NCI-H146 treated with DMSO at 0.1 percent for 48 hours (cell line): ENCODE measurements at regions not wholly inside any gene's neighbourhood (a gene's known extent, or its start where the extent isn't known, plus 50 kb on each side); places are given as distances from the start of the nearest gene placed in this dataset.

Experiments
- DNase-seq: peaks from one replicate; lab custom pipeline; 2025; ENCODE audit not compliant: unreplicated experiment; lab: John Stamatoyannopoulos, UW

DNA sequence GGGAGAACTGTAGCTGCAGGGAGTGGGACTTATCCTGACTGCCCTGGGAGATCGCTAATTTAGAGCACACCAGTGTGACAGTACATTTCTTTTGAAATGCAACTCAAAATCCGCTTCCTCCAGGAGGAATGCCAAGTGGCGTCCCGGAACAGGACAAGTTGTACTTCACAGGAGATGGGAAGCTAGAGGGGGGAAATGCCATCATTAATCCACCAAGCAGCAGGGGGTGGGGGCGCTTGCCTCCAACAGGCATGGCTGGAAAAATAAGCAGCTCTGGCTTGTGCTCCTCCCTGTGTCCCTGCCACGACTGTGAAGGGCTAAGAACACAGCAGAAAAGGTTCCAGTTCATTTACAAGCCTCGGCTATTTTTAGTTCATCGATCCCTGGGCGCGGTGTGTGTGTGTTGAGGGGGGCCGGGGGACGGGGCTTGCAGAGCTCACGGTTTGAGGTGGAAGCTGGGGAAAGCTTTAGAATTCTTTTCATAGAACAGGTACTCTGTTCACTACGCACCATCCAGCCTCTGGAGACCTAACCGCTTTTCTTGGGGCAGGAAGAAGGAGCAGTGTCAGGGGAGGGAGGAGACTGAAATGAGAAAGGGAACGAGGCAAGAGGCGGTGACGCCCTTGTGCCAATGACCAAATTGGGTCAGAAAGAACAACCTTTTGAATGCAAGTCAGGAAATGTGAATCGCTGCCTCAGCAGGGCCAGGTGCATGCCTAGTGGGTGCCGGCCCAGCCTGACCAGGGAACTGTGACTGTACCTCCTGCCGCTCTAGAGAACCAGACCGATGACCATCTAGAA, 51.8 kb upstream of the DGKG start:
- DNase-seq = peak; percentile 67

DNA sequence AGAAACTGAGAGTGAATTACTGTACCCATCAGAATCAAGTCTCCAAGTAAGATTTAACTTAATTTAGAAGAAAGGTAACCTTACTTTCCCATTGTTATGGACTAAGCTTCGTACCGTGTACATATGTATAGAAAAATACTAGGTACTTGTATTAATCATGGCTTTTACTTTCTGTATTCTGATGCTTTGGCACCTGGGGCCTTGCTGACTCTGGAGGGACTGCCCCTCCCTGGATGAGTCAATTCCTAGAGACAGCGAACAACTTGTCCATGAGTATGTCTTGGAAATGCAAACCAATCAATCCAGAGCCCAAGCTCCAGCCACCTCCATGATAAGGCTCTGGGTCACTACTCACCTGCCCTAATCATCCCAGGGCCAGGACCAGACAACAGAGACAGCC, 50.0 kb upstream of the DGKG start:
- no peak for DNase-seq
